Chondrocyte (in vitro differentiated cells): ENCODE measurements at regions not wholly inside any gene's neighbourhood (a gene's known extent, or its start where the extent isn't known, plus 50 kb on each side); places are given as distances from the start of the nearest gene placed in this dataset.

Experiments
- DNase-seq: peaks from one replicate; pipeline ENCODE4 v3.0.0; 2021; ENCODE audit warnings: mixed read lengths, low spot score
- H3K27ac Mint-ChIP-seq: one replicate; pipeline ENCODE4 v1.8.0; 2021; ENCODE audit warnings: mild to moderate bottlenecking, moderate library complexity, mixed read lengths; ENCODE audit not compliant: unreplicated experiment
- H3K27me3 Mint-ChIP-seq: 2 replicates; pipeline ENCODE4 v1.8.0; 2021; ENCODE audit warnings: low read depth, mixed read lengths
- H3K36me3 Mint-ChIP-seq: 2 replicates; pipeline ENCODE4 v1.8.0; 2021; ENCODE audit warnings: low read depth, mixed read lengths
- H3K4me1 Mint-ChIP-seq: 2 replicates; pipeline ENCODE4 v1.8.0; 2021; ENCODE audit warnings: low read depth, mild to moderate bottlenecking, mixed read lengths
- H3K4me3 Mint-ChIP-seq: one replicate; pipeline ENCODE4 v1.8.0; 2021; ENCODE audit warnings: mild to moderate bottlenecking, moderate library complexity, mixed read lengths; ENCODE audit not compliant: unreplicated experiment
- H3K9me3 Mint-ChIP-seq: 2 replicates; pipeline ENCODE4 v1.8.0; 2021; ENCODE audit warnings: low read depth, mixed read lengths
- TF ChIP-seq, protein P1 (sequence below): fragments of 200-600 bp; sonication (generic); IDR thresholded peaks from 2 replicates; pipeline ENCODE4 v1.5.0; 2021; ENCODE audit warnings: antibody characterized with exemption, mild to moderate bottlenecking, moderate library complexity

- peaks cover 4% of the 10 kb centered on the region for H3K27me3 Mint-ChIP-seq
- H3K4me3 Mint-ChIP-seq = no peak overlapping the region
- no peak for DNase-seq
- peaks cover 4% of the 10 kb centered on the region for H3K4me1 Mint-ChIP-seq
- no peaks in the 10 kb centered on the region for H3K9me3 Mint-ChIP-seq
- no peak overlapping the region for H3K27ac Mint-ChIP-seq
- TF ChIP-seq, protein P1, sequence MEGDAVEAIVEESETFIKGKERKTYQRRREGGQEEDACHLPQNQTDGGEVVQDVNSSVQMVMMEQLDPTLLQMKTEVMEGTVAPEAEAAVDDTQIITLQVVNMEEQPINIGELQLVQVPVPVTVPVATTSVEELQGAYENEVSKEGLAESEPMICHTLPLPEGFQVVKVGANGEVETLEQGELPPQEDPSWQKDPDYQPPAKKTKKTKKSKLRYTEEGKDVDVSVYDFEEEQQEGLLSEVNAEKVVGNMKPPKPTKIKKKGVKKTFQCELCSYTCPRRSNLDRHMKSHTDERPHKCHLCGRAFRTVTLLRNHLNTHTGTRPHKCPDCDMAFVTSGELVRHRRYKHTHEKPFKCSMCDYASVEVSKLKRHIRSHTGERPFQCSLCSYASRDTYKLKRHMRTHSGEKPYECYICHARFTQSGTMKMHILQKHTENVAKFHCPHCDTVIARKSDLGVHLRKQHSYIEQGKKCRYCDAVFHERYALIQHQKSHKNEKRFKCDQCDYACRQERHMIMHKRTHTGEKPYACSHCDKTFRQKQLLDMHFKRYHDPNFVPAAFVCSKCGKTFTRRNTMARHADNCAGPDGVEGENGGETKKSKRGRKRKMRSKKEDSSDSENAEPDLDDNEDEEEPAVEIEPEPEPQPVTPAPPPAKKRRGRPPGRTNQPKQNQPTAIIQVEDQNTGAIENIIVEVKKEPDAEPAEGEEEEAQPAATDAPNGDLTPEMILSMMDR = no peak
- no peaks in the 10 kb centered on the region for H3K36me3 Mint-ChIP-seq
Measured at GRCh38 chr5:2303431-2304100, 420.8 kb upstream of the IRX4 start.

- H3K9me3 Mint-ChIP-seq = no peaks in the 10 kb centered on the region
- TF ChIP-seq, protein P1 = no peak
- DNase-seq = no peak
- H3K4me1 Mint-ChIP-seq = peaks cover 4% of the 10 kb centered on the region
- peaks cover 4% of the 10 kb centered on the region for H3K27me3 Mint-ChIP-seq
- no peak overlapping the region for H3K4me3 Mint-ChIP-seq
- H3K27ac Mint-ChIP-seq = no peak overlapping the region
- no peaks in the 10 kb centered on the region for H3K36me3 Mint-ChIP-seq
Measured at GRCh38 chr5:2302169-2302568, 419.4 kb upstream of the IRX4 start.

GRCh38 chr5:2300861-2301574 is 418.3 kb upstream of the IRX4 start:
- Mint-ChIP-seq H3K4me3 (no peak overlapping the region), H3K27me3 (peaks cover 2% of the 10 kb centered on the region), H3K4me1 (peaks cover 4% of the 10 kb centered on the region), H3K9me3 (no peaks in the 10 kb centered on the region), H3K36me3 (no peaks in the 10 kb centered on the region), H3K27ac (no peak overlapping the region)
- TF ChIP-seq, protein P1 = no peak
- DNase-seq = no peak

DNA sequence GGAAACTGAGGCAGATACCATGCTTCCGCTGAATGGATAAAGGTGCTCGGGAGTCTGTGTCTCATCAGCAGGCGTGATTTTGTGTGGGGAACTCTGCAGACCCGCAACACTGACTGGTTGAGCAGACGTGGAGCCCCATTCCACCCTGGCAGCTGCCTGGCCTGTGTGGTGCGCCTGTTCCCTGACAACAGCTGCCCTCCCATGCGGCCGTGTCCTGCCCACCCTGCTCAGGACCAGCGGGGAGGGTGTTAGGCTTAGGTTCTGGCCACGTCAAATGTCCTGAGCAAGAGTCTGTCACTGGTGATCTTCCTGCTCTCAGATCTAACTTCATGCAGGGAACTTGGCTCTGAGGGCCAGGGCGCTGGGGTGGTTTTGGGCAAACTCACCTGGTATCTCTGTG is 417.7 kb upstream of the IRX4 start:
- Mint-ChIP-seq H3K36me3 (no peaks in the 10 kb centered on the region), H3K9me3 (peaks cover 3% of the 10 kb centered on the region), H3K27ac (no peak overlapping the region), H3K4me3 (no peak overlapping the region), H3K4me1 (peaks cover 4% of the 10 kb centered on the region), H3K27me3 (peaks cover 2% of the 10 kb centered on the region)
- no peak for DNase-seq
- TF ChIP-seq, protein P1 = no peak

- Mint-ChIP-seq H3K27ac (no peak overlapping the region), H3K9me3 (peaks cover 3% of the 10 kb centered on the region), H3K27me3 (peaks cover 2% of the 10 kb centered on the region), H3K4me3 (no peak overlapping the region), H3K4me1 (peaks cover 4% of the 10 kb centered on the region), H3K36me3 (no peaks in the 10 kb centered on the region)
- TF ChIP-seq, protein P1 = no peak
- DNase-seq = no peak
Measured at GRCh38 chr5:2299388-2300220, 416.9 kb upstream of the IRX4 start.
